HL-60 (cell line): ENCODE measurements at regions not wholly inside any gene's neighbourhood (a gene's known extent, or its start where the extent isn't known, plus 50 kb on each side); places are given as distances from the start of the nearest gene placed in this dataset.

Experiments
- CTCF ChIP-seq: IDR thresholded peaks from one replicate; pipeline ENCODE4 v1.5.1; 2011; ENCODE audit warnings: low read length, control low read depth, inconsistent platforms; ENCODE audit not compliant: insufficient read depth
- GABPA ChIP-seq: IDR thresholded peaks from 2 replicates; pipeline ENCODE4 v1.6.1; 2012; ENCODE audit warnings: low read depth
- POLR2AphosphoS5 ChIP-seq: IDR thresholded peaks from 2 replicates; pipeline ENCODE4 v1.6.1; 2012; ENCODE audit warnings: low read depth
- REST ChIP-seq: IDR thresholded peaks from 2 replicates; pipeline ENCODE4 v1.6.1; 2012; ENCODE audit warnings: low read depth; ENCODE audit not compliant: insufficient replicate concordance
- SPI1 ChIP-seq: IDR thresholded peaks from 2 replicates; pipeline ENCODE4 v1.6.1; 2012; ENCODE audit warnings: low read depth, mild to moderate bottlenecking, borderline replicate concordance

DNA sequence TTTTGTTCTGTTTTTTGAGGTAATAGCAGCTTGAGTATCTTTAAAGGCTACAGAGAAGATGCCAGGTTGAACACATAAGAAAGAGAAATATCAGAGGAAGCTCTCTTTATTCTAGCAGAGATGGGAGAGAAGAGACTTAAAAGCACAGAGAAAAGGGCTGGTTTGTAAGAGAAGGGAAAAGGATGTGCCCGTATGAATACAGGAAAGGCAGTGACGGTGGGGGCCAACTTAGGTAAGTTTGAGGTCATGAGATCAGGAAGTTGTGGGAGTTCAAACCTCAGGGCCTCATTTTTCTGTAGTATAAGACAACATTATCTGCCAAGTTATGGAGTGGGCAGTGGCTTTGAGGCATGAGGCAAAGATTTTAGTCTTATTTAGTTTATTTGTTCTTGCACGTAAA is 121.3 kb upstream of the S100G start:
- no peak for TF ChIP-seq CTCF
- no peak for TF ChIP-seq POLR2AphosphoS5
- TF ChIP-seq REST = no peak
- no peak for TF ChIP-seq GABPA
- no peak for TF ChIP-seq SPI1
